MM.1S (cell line): ENCODE measurements at regions not wholly inside any gene's neighbourhood (a gene's known extent, or its start where the extent isn't known, plus 50 kb on each side); places are given as distances from the start of the nearest gene placed in this dataset.

Experiments used
- DNase-seq: peaks from one replicate; pipeline ENCODE4 v3.0.0-alpha.2; 2015
- H2AFZ ChIP-seq: fragments of 300-600 bp; sonication (generic); 2 replicates; pipeline ENCODE4 v1.6.0; 2016; ENCODE audit warnings: antibody characterized with exemption, low read length
- H3F3A ChIP-seq: fragments of 300-600 bp; sonication (generic); 2 replicates; pipeline ENCODE4 v1.6.1; 2016; ENCODE audit warnings: mild to moderate bottlenecking, antibody characterized with exemption, low read length, moderate library complexity, mixed read lengths; ENCODE audit not compliant: insufficient read depth
- H3K27ac ChIP-seq: fragments of 300-600 bp; sonication (generic); 2 replicates; pipeline ENCODE4 v1.5.1; 2016; ENCODE audit warnings: mild to moderate bottlenecking, low read length
- H3K27me3 ChIP-seq: fragments of 300-600 bp; sonication (generic); replicated peaks from 2 replicates; pipeline ENCODE4 v1.6.0; 2016; ENCODE audit warnings: low read length; ENCODE audit not compliant: insufficient read depth
- H3K36me3 ChIP-seq: fragments of 300-600 bp; sonication (generic); replicated peaks from 2 replicates; pipeline ENCODE4 v1.6.1; 2016; ENCODE audit warnings: mild to moderate bottlenecking, low read length, mixed read lengths; ENCODE audit not compliant: insufficient read depth
- H3K4me1 ChIP-seq: fragments of 300-600 bp; sonication (generic); 2 replicates; pipeline ENCODE4 v1.6.1; 2016; ENCODE audit warnings: low read length, mixed read lengths
- H3K4me2 ChIP-seq: fragments of 300-600 bp; sonication (generic); 2 replicates; pipeline ENCODE4 v1.6.0; 2016; ENCODE audit warnings: low read depth, low read length
- H3K4me3 ChIP-seq: fragments of 300-600 bp; sonication (generic); 2 replicates; pipeline ENCODE4 v1.5.1; 2016; ENCODE audit warnings: low read length, mixed read lengths
- H3K79me2 ChIP-seq: fragments of 300-600 bp; sonication (generic); 2 replicates; pipeline ENCODE4 v1.6.1; 2016; ENCODE audit warnings: mixed run types, low read length, mixed read lengths
- H3K9ac ChIP-seq: fragments of 300-600 bp; sonication (generic); 2 replicates; pipeline ENCODE4 v1.6.1; 2016; ENCODE audit warnings: low read length, mixed read lengths
- H3K9me2 ChIP-seq: fragments of 300-600 bp; sonication (generic); replicated peaks from 2 replicates; pipeline ENCODE4 v1.6.1; 2016; ENCODE audit warnings: mild to moderate bottlenecking, low read length, mixed read lengths; ENCODE audit not compliant: insufficient read depth
- H3K9me3 ChIP-seq: fragments of 300-600 bp; sonication (generic); replicated peaks from 2 replicates; pipeline ENCODE4 v1.6.1; 2016; ENCODE audit warnings: mild to moderate bottlenecking, low read length, mixed read lengths; ENCODE audit not compliant: insufficient read depth
- H4K20me1 ChIP-seq: fragments of 300-600 bp; sonication (generic); 2 replicates; pipeline ENCODE4 v1.6.1; 2016; ENCODE audit warnings: mild to moderate bottlenecking, low read length, moderate library complexity, mixed read lengths; ENCODE audit not compliant: insufficient read depth
- EZH2 ChIP-seq: fragments of 300-600 bp; sonication (generic); optimal IDR thresholded peaks from 2 replicates; pipeline ENCODE3; 2017; ENCODE audit warnings: low read depth, mild to moderate bottlenecking, antibody characterized with exemption, low read length, mixed read lengths
- EZH2phosphoT487 ChIP-seq: fragments of 300-600 bp; sonication (generic); IDR thresholded peaks from 2 replicates; pipeline ENCODE4 v1.6.1; 2018; ENCODE audit warnings: antibody characterized with exemption, low read length
- TF ChIP-seq, protein P1 (sequence below): fragments of 300-600 bp; sonication (generic); IDR thresholded peaks from 2 replicates; pipeline ENCODE4 v1.5.1; 2016; ENCODE audit warnings: antibody characterized with exemption, low read length, mixed read lengths

DNA sequence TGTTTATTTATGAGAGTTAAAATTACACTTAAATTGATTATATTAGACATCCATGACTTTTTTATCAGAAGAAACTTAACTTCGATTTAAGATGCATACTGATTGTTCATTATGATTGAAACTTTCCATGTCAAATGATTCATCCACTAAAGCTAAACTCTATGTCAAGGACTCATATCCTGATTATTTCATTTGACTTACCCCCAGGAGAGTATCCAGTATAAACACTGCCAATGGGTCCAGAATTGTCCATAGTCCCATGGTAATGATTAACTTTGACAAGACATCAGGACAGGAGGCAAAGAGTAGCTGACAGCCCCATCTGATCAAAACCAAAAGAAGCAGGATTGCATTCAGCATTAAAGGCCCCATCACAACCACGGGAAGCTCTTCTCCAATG, 709.9 kb downstream of the TFAP2A start:
- TF ChIP-seq EZH2phosphoT487, result no peak
- TF ChIP-seq, protein P1, sequence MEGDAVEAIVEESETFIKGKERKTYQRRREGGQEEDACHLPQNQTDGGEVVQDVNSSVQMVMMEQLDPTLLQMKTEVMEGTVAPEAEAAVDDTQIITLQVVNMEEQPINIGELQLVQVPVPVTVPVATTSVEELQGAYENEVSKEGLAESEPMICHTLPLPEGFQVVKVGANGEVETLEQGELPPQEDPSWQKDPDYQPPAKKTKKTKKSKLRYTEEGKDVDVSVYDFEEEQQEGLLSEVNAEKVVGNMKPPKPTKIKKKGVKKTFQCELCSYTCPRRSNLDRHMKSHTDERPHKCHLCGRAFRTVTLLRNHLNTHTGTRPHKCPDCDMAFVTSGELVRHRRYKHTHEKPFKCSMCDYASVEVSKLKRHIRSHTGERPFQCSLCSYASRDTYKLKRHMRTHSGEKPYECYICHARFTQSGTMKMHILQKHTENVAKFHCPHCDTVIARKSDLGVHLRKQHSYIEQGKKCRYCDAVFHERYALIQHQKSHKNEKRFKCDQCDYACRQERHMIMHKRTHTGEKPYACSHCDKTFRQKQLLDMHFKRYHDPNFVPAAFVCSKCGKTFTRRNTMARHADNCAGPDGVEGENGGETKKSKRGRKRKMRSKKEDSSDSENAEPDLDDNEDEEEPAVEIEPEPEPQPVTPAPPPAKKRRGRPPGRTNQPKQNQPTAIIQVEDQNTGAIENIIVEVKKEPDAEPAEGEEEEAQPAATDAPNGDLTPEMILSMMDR, result no peak
- no peak for TF ChIP-seq EZH2
- Histone ChIP-seq H3F3A (peaks cover 13% of the 10 kb centered on the region; the same call in 1 of the 2 replicates), H3K79me2 (no peaks in the 10 kb centered on the region), H3K9me2 (no peaks in the 10 kb centered on the region), H3K9me3 (no peaks in the 10 kb centered on the region), H3K4me3 (no peak overlapping the region), H4K20me1 (no peaks in the 10 kb centered on the region), H3K9ac (no peak overlapping the region), H3K4me1 (peaks cover 25% of the 10 kb centered on the region), H3K27ac (no peak overlapping the region), H3K4me2 (no peak overlapping the region), H3K36me3 (no peaks in the 10 kb centered on the region), H3K27me3 (no peaks in the 10 kb centered on the region), H2AFZ (no peak overlapping the region)
- DNase-seq, result no peak

DNA sequence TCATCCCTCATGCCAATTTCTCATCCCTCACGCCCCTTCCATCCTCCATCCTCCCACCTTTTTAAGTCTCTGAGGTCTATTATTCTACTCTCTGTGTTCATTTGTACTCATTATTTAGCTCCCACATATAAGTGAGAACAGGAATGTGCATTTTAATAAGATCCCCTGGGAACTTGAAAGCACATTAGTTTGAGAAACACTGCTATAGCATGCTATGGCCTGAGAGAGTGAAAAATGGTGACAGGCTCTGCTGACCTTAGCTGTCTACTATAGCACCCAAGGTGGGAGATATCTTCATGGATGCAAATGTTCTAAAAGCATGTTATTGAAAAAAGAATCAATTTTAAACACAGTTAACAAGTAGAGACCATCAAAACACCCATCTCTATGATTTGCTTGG, 712.0 kb downstream of the TFAP2A start:
- H3K27ac ChIP-seq, result no peak overlapping the region
- no peak overlapping the region for H3K4me3 ChIP-seq
- no peaks in the 10 kb centered on the region for H3K9me3 ChIP-seq
- TF ChIP-seq EZH2, result no peak
- TF ChIP-seq, protein P1, result no peak
- TF ChIP-seq EZH2phosphoT487, result no peak
- no peaks in the 10 kb centered on the region for H3K36me3 ChIP-seq
- H2AFZ ChIP-seq, result no peak overlapping the region
- no peak for DNase-seq
- H4K20me1 ChIP-seq, result no peaks in the 10 kb centered on the region
- no peak overlapping the region for H3K9ac ChIP-seq
- peaks cover 6% of the 10 kb centered on the region; the same call in 1 of the 2 replicates for H3F3A ChIP-seq
- H3K9me2 ChIP-seq, result no peaks in the 10 kb centered on the region
- no peaks in the 10 kb centered on the region for H3K27me3 ChIP-seq
- H3K4me2 ChIP-seq, result no peak overlapping the region
- no peaks in the 10 kb centered on the region for H3K79me2 ChIP-seq
- H3K4me1 ChIP-seq, result peaks cover 9% of the 10 kb centered on the region

DNA sequence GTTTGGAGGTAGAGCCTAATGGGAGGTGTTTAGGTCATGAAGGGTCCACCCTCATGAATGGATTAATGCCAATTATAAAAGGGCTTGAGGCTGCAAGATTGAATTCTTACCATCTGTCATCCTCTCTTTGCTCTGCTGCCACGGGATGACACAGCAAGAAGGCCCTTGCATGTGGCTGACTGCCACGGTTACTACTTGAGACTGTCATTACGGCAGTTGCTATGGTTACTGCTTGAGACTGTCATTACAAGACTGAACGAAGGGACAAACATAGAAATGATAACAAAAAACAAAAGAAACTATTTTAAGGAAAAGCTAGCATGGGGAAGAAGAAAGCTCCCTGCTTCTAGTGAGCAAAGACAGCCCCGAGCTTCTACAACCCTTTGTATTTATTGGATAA, 715.0 kb downstream of the TFAP2A start:
- no peaks in the 10 kb centered on the region for H3F3A ChIP-seq
- H3K9me3 ChIP-seq, result no peaks in the 10 kb centered on the region
- no peaks in the 10 kb centered on the region for H3K4me1 ChIP-seq
- no peaks in the 10 kb centered on the region for H4K20me1 ChIP-seq
- no peak overlapping the region for H3K4me2 ChIP-seq
- H3K27me3 ChIP-seq, result no peaks in the 10 kb centered on the region
- no peaks in the 10 kb centered on the region for H3K36me3 ChIP-seq
- no peaks in the 10 kb centered on the region for H3K79me2 ChIP-seq
- no peaks in the 10 kb centered on the region for H3K9me2 ChIP-seq
- TF ChIP-seq, protein P1, result no peak
- no peak for TF ChIP-seq EZH2
- TF ChIP-seq EZH2phosphoT487, result no peak
- no peak overlapping the region for H3K4me3 ChIP-seq
- H2AFZ ChIP-seq, result no peak overlapping the region
- no peak overlapping the region for H3K9ac ChIP-seq
- no peak for DNase-seq
- no peak overlapping the region for H3K27ac ChIP-seq
